PC-9 (cell line): ENCODE measurements at regions not wholly inside any gene's neighbourhood (a gene's known extent, or its start where the extent isn't known, plus 50 kb on each side); places are given as distances from the start of the nearest gene placed in this dataset.

Experiments
- BruUV-seq: library from RNA; stranded (reverse); fragments of 400-500 nt; replicated peaks from 2 replicates; lab custom pipeline; 2021; lab: Mats Ljungman, UMichigan
- CTCF ChIA-PET: fragments of 300-600 bp; sonication (Branson Sonifier 250); formaldehyde crosslinking; loops from one replicate; lab custom pipeline; 2022; ENCODE audit warnings: antibody characterized with exemption; lab: Charles Lee
- POLR2A ChIA-PET: fragments of 300-600 bp; sonication (Branson Sonifier 250); formaldehyde crosslinking; loops from one replicate; lab custom pipeline; 2022; ENCODE audit warnings: antibody characterized with exemption; ENCODE audit not compliant: unreplicated experiment; lab: Charles Lee
- DNase-seq, 2 experiments: peaks; one replicate each; pipeline versions ENCODE4 v3.0.0 to v3.0.0-alpha.2; 2015 to 2022; ENCODE audit warnings: mixed read lengths in 1 of 2
- H2AFZ ChIP-seq: fragments of 200-600 bp; sonication (generic); 2 replicates; pipeline ENCODE4 v1.8.1; 2017; ENCODE audit warnings: antibody characterized with exemption
- H3F3A ChIP-seq: fragments of 200-600 bp; sonication (generic); 2 replicates; pipeline ENCODE4 v1.8.1; 2017; ENCODE audit warnings: antibody characterized with exemption, mild to moderate bottlenecking, low read depth; ENCODE audit not compliant: insufficient read depth
- H3K27ac ChIP-seq: fragments of 200-600 bp; sonication (generic); 2 replicates; pipeline ENCODE4 v1.6.1; 2016; ENCODE audit warnings: mixed run types
- H3K27me3 ChIP-seq: fragments of 200-600 bp; sonication (generic); 2 replicates; pipeline ENCODE4 v1.6.1; 2016; ENCODE audit warnings: low read depth, mixed run types; ENCODE audit not compliant: insufficient read depth
- H3K36me3 ChIP-seq: fragments of 200-600 bp; sonication (generic); 2 replicates; pipeline ENCODE4 v1.6.1; 2016; ENCODE audit warnings: low read depth, mixed run types
- H3K4me1 ChIP-seq: fragments of 200-600 bp; sonication (generic); replicated peaks from 2 replicates; pipeline ENCODE4 v1.6.1; 2016; ENCODE audit warnings: mixed run types; ENCODE audit not compliant: insufficient read depth
- H3K4me2 ChIP-seq: fragments of 200-600 bp; sonication (generic); 2 replicates; pipeline ENCODE4 v1.6.1; 2017; ENCODE audit warnings: mixed run types
- H3K4me3 ChIP-seq: fragments of 200-600 bp; sonication (generic); 2 replicates; pipeline ENCODE4 v1.6.1; 2016; ENCODE audit warnings: mixed run types
- H3K79me2 ChIP-seq: fragments of 200-600 bp; sonication (generic); 2 replicates; pipeline ENCODE4 v1.6.1; 2017; ENCODE audit warnings: low read depth, mixed run types
- H3K9me2 ChIP-seq: fragments of 200-600 bp; sonication (generic); 2 replicates; pipeline ENCODE4 v1.8.1; 2017; ENCODE audit warnings: mild to moderate bottlenecking; ENCODE audit not compliant: insufficient read depth
- H3K9me3 ChIP-seq: fragments of 200-600 bp; sonication (generic); 2 replicates; pipeline ENCODE4 v1.8.1; 2016; ENCODE audit warnings: low read depth; ENCODE audit not compliant: insufficient read depth
- H4K20me1 ChIP-seq: fragments of 200-600 bp; sonication (generic); 2 replicates; pipeline ENCODE4 v1.8.1; 2017; ENCODE audit not compliant: insufficient read depth
- EZH2 ChIP-seq: fragments of 200-600 bp; sonication (generic); IDR thresholded peaks from 2 replicates; pipeline ENCODE4 v1.8.0; 2017; ENCODE audit warnings: antibody characterized with exemption, low read depth
- intact Hi-C: fragments of 100-400 bp; cut with micrococcal nuclease; formaldehyde crosslinking; loops from one replicate; pipeline ENCODE4 v1.10.0; 2022; ENCODE audit not compliant: unreplicated experiment
- TF ChIP-seq, protein P1 (sequence below): fragments of 200-600 bp; sonication (generic); conservative IDR thresholded peaks from 2 replicates; pipeline ENCODE4 v1.6.1; 2017; ENCODE audit warnings: mixed run types, antibody characterized with exemption, mild to moderate bottlenecking, moderate library complexity

DNA sequence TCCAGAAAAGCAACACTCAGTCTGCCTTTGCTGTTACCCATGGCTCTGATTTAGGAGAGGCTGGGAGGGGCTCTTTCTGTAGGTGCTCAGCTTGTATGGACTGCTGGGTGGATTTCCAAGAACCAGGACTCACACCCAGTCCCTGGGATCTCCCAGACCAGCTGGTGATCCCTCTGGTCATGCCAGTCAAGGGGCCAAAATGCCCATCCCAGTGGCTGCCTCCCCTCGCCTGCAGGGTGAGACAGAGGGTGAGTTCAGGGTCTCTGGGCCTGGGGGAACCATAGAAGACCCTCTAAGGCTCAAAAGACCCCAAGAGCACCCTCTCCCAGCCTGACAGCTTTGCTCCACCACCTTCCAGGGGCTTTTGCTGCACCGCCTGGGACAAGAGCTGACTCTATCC is 78.6 kb upstream of the MYL2 start:
- Histone ChIP-seq H2AFZ (no peak overlapping the region), H3K9me3 (no peaks in the 10 kb centered on the region), H3K4me2 (no peak overlapping the region), H3K79me2 (no peaks in the 10 kb centered on the region), H3K27me3 (peaks cover 45% of the 10 kb centered on the region), H3K36me3 (no peaks in the 10 kb centered on the region), H3K4me1 (no peaks in the 10 kb centered on the region), H3K27ac (no peak overlapping the region), H3K4me3 (no peak overlapping the region), H3F3A (no peaks in the 10 kb centered on the region), H3K9me2 (no peaks in the 10 kb centered on the region), H4K20me1 (no peaks in the 10 kb centered on the region)
- ChIA-PET POLR2A (no interaction called here), CTCF (no interaction called here)
- intact Hi-C loops: no loop called here
- BruUV-seq: no TSS peak
- TF ChIP-seq, protein P1, sequence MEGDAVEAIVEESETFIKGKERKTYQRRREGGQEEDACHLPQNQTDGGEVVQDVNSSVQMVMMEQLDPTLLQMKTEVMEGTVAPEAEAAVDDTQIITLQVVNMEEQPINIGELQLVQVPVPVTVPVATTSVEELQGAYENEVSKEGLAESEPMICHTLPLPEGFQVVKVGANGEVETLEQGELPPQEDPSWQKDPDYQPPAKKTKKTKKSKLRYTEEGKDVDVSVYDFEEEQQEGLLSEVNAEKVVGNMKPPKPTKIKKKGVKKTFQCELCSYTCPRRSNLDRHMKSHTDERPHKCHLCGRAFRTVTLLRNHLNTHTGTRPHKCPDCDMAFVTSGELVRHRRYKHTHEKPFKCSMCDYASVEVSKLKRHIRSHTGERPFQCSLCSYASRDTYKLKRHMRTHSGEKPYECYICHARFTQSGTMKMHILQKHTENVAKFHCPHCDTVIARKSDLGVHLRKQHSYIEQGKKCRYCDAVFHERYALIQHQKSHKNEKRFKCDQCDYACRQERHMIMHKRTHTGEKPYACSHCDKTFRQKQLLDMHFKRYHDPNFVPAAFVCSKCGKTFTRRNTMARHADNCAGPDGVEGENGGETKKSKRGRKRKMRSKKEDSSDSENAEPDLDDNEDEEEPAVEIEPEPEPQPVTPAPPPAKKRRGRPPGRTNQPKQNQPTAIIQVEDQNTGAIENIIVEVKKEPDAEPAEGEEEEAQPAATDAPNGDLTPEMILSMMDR: no peak
- no peak for TF ChIP-seq EZH2
- no peak for DNase-seq

DNA sequence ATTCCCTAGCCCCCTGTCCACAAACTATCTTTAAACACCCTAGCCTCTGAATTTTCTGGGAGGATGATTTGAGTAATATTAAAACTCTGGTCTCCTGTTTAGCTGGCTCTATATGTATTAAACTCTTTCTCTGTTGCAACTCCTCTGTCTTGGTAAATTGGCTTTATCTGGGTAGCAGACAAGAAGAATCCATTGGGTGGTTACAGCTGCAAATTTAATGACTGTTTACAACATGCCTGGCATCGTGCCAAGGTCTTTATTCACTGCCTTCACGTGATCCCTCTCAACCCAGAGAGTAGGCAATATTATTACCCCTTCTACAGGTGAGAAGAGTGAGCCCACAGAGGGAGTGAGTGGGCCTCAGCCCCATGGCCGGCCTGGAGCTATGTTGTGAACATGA is 77.8 kb upstream of the MYL2 start:
- no peak overlapping the region for H3K27ac ChIP-seq
- DNase-seq: no peak
- H3K9me2 ChIP-seq: no peaks in the 10 kb centered on the region
- peaks cover 45% of the 10 kb centered on the region for H3K27me3 ChIP-seq
- H3K79me2 ChIP-seq: no peaks in the 10 kb centered on the region
- H3K36me3 ChIP-seq: no peaks in the 10 kb centered on the region
- ChIA-PET CTCF (no interaction called here), POLR2A (interaction anchor here (0.5 to 0.6 kb wide), 2 partner anchors 333 to 809 kb away, joined by 5 to 9 read pairs; no protein-coding TSS in a partner anchor)
- no peaks in the 10 kb centered on the region for H3F3A ChIP-seq
- no peaks in the 10 kb centered on the region for H3K4me1 ChIP-seq
- H3K9me3 ChIP-seq: no peaks in the 10 kb centered on the region
- intact Hi-C loops: no loop called here
- BruUV-seq: no TSS peak
- TF ChIP-seq, protein P1: no peak
- no peak for TF ChIP-seq EZH2
- H3K4me3 ChIP-seq: no peak overlapping the region
- no peaks in the 10 kb centered on the region for H4K20me1 ChIP-seq
- H2AFZ ChIP-seq: no peak overlapping the region
- H3K4me2 ChIP-seq: no peak overlapping the region

DNA sequence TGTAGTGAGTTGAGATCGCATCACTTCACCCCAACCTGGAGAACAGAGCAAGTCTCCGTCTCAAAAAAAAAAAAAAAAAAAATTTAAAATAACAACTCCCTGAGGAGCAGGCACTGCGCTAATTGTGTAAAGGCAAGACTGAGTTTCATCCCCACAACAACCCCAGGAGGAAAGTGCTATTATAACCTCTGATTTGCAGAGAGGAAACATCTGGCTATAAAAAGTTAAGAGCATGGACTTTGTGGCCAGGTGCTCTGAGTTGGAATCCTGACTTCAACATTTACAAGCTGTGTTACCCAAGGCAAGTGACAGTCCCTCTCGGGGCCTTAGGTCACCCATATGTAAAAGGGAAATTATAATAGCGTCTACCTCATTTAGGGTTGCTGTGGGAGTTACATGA is 76.0 kb upstream of the MYL2 start:
- Histone ChIP-seq H3K9me3 (no peaks in the 10 kb centered on the region), H3K27me3 (peaks cover 46% of the 10 kb centered on the region), H3K27ac (no peak overlapping the region), H3K79me2 (no peaks in the 10 kb centered on the region), H3F3A (no peaks in the 10 kb centered on the region), H4K20me1 (no peaks in the 10 kb centered on the region), H3K4me1 (no peaks in the 10 kb centered on the region), H3K36me3 (no peaks in the 10 kb centered on the region), H3K4me2 (no peak overlapping the region), H3K4me3 (no peak overlapping the region), H2AFZ (no peak overlapping the region), H3K9me2 (no peaks in the 10 kb centered on the region)
- ChIA-PET POLR2A (no interaction called here), CTCF (no interaction called here)
- DNase-seq: no peak
- BruUV-seq: no TSS peak
- intact Hi-C loops: no loop called here
- TF ChIP-seq EZH2: no peak
- TF ChIP-seq, protein P1: no peak
